ENCODE measurements at regions not wholly inside any gene's neighbourhood (a gene's known extent, or its start where the extent isn't known, plus 50 kb on each side); places are given as distances from the start of the nearest gene placed in this dataset.

DNA sequence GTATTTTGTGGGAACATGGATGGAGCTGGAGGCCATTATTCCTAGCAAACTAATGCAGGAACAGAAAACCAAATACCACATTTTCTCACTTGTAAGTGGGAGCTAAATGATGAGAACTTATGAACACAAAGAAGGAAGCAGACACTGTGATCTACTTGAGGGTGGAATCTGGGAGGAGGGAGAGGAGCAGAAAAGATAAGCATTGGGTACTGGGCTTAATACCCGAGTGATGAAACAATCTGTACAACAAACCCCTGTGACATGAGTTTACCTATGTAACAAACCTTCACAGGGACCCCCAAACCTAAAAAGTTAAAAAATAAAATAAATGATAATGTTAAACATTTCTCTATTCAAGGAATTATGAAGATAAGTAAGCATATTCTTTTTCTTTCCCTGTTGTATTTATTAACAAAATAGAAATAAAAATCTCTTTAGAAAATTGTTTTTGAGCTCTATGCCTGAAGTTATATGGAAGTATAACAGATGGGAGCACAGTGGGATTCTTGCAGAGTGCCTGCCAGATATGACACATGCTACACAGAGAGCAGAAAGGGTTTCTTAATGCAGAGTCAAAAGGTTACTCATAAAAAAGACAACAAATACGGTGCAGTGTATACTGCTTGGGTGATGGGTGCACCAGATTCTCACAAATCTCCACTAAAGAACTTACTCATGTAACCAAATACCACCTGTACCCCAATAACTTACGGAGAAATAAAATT, 52.0 kb upstream of the SYNE2 start:
- no peaks in the 10 kb centered on the region for H3K79me2 ChIP-seq (ENCODE audit: control insufficient read depth, low read length)
- TF ChIP-seq EZH2phosphoT487 (IDR thresholded peaks at IDR 0.05; ENCODE audit: borderline replicate concordance, low read length) = no peak
- H3K4me1 ChIP-seq (ENCODE audit: control insufficient read depth, low read length) = peaks cover 9% of the 10 kb centered on the region
- no peak overlapping the region for H3K4me3 ChIP-seq (ENCODE audit: low read length)
- no peaks in the 10 kb centered on the region for H3K9me2 ChIP-seq (replicated peaks; ENCODE audit: control insufficient read depth, low read length)
- no peak overlapping the region for H3K27ac ChIP-seq (ENCODE audit: low read depth, low read length)
- no peak overlapping the region for H3K4me2 ChIP-seq (ENCODE audit: low read length)
- no peaks in the 10 kb centered on the region for H3K36me3 ChIP-seq (ENCODE audit: control insufficient read depth, low read length)
- no peaks in the 10 kb centered on the region for H4K20me1 ChIP-seq (ENCODE audit: control insufficient read depth, insufficient read depth, low read depth, low read length)
- no peaks in the 10 kb centered on the region for H3K27me3 ChIP-seq (ENCODE audit: control insufficient read depth, low read length)
- H3F3A ChIP-seq (ENCODE audit: control insufficient read depth, insufficient read depth) = no peaks in the 10 kb centered on the region
- H3K9me3 ChIP-seq (ENCODE audit: control insufficient read depth, insufficient read depth, low read length) = no peaks in the 10 kb centered on the region
